ENCODE measurements at regions not wholly inside any gene's neighbourhood (a gene's known extent, or its start where the extent isn't known, plus 50 kb on each side); places are given as distances from the start of the nearest gene placed in this dataset.

DNA sequence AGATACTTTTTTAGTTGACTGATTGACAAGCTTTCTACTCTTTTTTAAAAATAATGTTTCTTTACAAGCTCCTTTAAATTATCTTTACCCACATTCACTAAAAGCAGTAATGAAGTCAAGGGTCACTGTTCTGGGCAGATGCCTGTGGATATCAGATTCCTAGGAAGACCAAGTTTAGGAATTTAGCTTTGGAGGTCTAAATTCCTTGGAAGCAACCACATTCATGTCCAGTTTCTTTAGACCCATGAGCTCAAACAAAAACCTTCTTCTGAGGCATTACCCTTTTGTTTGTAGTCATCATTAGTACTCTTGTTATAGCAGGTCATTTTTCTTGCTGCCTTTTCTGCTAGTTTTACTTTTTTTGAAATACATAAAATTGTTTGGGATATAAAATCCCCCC, 462.9 kb upstream of the JAG1 start:
- no peak overlapping the region for H3K27ac ChIP-seq (ENCODE audit: low read length)
- no peak overlapping the region for H3K9ac ChIP-seq (ENCODE audit: low read length)
- no peak overlapping the region for H2AFZ ChIP-seq (ENCODE audit: low read length)
- H3F3A ChIP-seq (ENCODE audit: insufficient read depth, low read length) = no peaks in the 10 kb centered on the region
- H3K79me2 ChIP-seq (ENCODE audit: low read length) = no peaks in the 10 kb centered on the region
- DNase-seq = no peak
- H3K27me3 ChIP-seq (replicated peaks; ENCODE audit: insufficient read depth, low read length) = no peaks in the 10 kb centered on the region
- H3K4me2 ChIP-seq (ENCODE audit: low read depth, low read length) = no peak overlapping the region
- H3K4me1 ChIP-seq (ENCODE audit: low read length) = no peaks in the 10 kb centered on the region
- no peaks in the 10 kb centered on the region for H3K9me2 ChIP-seq (replicated peaks; ENCODE audit: insufficient read depth, low read length)
- no peaks in the 10 kb centered on the region for H3K9me3 ChIP-seq (replicated peaks; ENCODE audit: insufficient read depth, low read length)
- H3K4me3 ChIP-seq (ENCODE audit: low read length) = no peak overlapping the region
- H3K36me3 ChIP-seq (replicated peaks; ENCODE audit: insufficient read depth, low read length) = no peaks in the 10 kb centered on the region
- TF ChIP-seq EZH2 (optimal IDR thresholded peaks at IDR 0.05; ENCODE audit: low read depth, low read length) (no peak), CTCF (IDR thresholded peaks at IDR 0.05; ENCODE audit: low read length) (no peak), EZH2phosphoT487 (IDR thresholded peaks at IDR 0.05; ENCODE audit: low read length) (no peak)
- H4K20me1 ChIP-seq (ENCODE audit: insufficient read depth, low read length) = no peaks in the 10 kb centered on the region

DNA sequence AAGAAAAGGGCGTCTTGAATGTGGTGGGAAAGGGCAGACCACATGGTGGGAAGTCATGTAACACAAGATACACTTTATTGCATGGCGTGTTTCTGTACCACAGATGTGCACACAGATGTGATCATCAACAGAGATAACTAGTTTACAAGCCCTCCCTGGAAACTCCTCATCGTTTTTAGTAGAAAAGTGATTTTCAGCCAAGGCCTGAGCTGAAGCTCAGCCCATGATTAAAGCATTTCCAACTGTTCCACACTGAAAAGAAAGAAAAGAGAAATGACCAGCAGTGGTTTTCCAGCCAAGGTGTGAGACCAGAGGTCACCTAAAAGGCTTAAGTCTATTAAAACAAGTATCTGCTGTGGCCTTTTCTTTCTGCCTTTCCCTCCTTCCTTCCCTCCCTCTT, 463.9 kb upstream of the JAG1 start:
- H2AFZ ChIP-seq (ENCODE audit: low read length) = no peak overlapping the region
- no peaks in the 10 kb centered on the region for H3K27me3 ChIP-seq (replicated peaks; ENCODE audit: insufficient read depth, low read length)
- H3K27ac ChIP-seq (ENCODE audit: low read length) = no peak overlapping the region
- H3F3A ChIP-seq (ENCODE audit: insufficient read depth, low read length) = no peaks in the 10 kb centered on the region
- TF ChIP-seq EZH2phosphoT487 (IDR thresholded peaks at IDR 0.05; ENCODE audit: low read length) (no peak), EZH2 (optimal IDR thresholded peaks at IDR 0.05; ENCODE audit: low read depth, low read length) (no peak), CTCF (IDR thresholded peaks at IDR 0.05; ENCODE audit: low read length) (no peak)
- no peak overlapping the region for H3K9ac ChIP-seq (ENCODE audit: low read length)
- no peak overlapping the region for H3K4me2 ChIP-seq (ENCODE audit: low read depth, low read length)
- H3K9me3 ChIP-seq (replicated peaks; ENCODE audit: insufficient read depth, low read length) = no peaks in the 10 kb centered on the region
- no peaks in the 10 kb centered on the region for H3K4me1 ChIP-seq (ENCODE audit: low read length)
- no peaks in the 10 kb centered on the region for H4K20me1 ChIP-seq (ENCODE audit: insufficient read depth, low read length)
- no peaks in the 10 kb centered on the region for H3K36me3 ChIP-seq (replicated peaks; ENCODE audit: insufficient read depth, low read length)
- no peaks in the 10 kb centered on the region for H3K79me2 ChIP-seq (ENCODE audit: low read length)
- no peaks in the 10 kb centered on the region for H3K9me2 ChIP-seq (replicated peaks; ENCODE audit: insufficient read depth, low read length)
- H3K4me3 ChIP-seq (ENCODE audit: low read length) = no peak overlapping the region
- DNase-seq = no peak

GRCh38 chr20:11140359-11140758, 466.6 kb upstream of the JAG1 start:
- Histone ChIP-seq H3K27me3 (replicated peaks; ENCODE audit: insufficient read depth, low read length) (no peaks in the 10 kb centered on the region), H3K9me3 (replicated peaks; ENCODE audit: insufficient read depth, low read length) (no peaks in the 10 kb centered on the region), H3K9me2 (replicated peaks; ENCODE audit: insufficient read depth, low read length) (no peaks in the 10 kb centered on the region), H3K36me3 (replicated peaks; ENCODE audit: insufficient read depth, low read length) (no peaks in the 10 kb centered on the region), H3K4me2 (ENCODE audit: low read depth, low read length) (no peak overlapping the region), H3F3A (ENCODE audit: insufficient read depth, low read length) (no peaks in the 10 kb centered on the region), H2AFZ (ENCODE audit: low read length) (no peak overlapping the region), H4K20me1 (ENCODE audit: insufficient read depth, low read length) (no peaks in the 10 kb centered on the region), H3K79me2 (ENCODE audit: low read length) (no peaks in the 10 kb centered on the region), H3K4me3 (ENCODE audit: low read length) (no peak overlapping the region), H3K4me1 (ENCODE audit: low read length) (no peaks in the 10 kb centered on the region), H3K9ac (ENCODE audit: low read length) (no peak overlapping the region), H3K27ac (ENCODE audit: low read length) (no peak overlapping the region)
- TF ChIP-seq CTCF (IDR thresholded peaks at IDR 0.05; ENCODE audit: low read length) = no peak
- no peak for TF ChIP-seq EZH2phosphoT487 (IDR thresholded peaks at IDR 0.05; ENCODE audit: low read length)
- TF ChIP-seq EZH2 (optimal IDR thresholded peaks at IDR 0.05; ENCODE audit: low read depth, low read length) = no peak
- no peak for DNase-seq
